Breast epithelium (tissue), 4 donors: ENCODE measurements at regions not wholly inside any gene's neighbourhood (a gene's known extent, or its start where the extent isn't known, plus 50 kb on each side); places are given as distances from the start of the nearest gene placed in this dataset.

Source experiments
- DNase-seq, 2 donors: peaks; one replicate each; pipeline ENCODE4 v3.0.0-alpha.2; 2019; ENCODE audit warnings: low spot score in 2 of 2
- H3K27ac ChIP-seq, 2 donors: fragments of 200-600 bp; sonication (generic) in 1 of 2; one replicate each; pipeline ENCODE4 v1.5.1; 2016 to 2019; ENCODE audit warnings: mild to moderate bottlenecking in 1 of 2
- H3K27me3 ChIP-seq, 2 donors: fragments of 200-600 bp; sonication (generic) in 1 of 2; one replicate each; pipeline versions ENCODE4 v1.5.1 to v1.6.0; 2017 to 2019; ENCODE audit warnings: control low read depth in 1 of 2, mild to moderate bottlenecking in 1 of 2
- H3K36me3 ChIP-seq: fragments of 200-600 bp; one replicate; pipeline ENCODE4 v1.5.1; 2019
- H3K4me1 ChIP-seq, 2 donors: fragments of 200-600 bp; sonication (generic); one replicate each; pipeline ENCODE4 v1.5.1; 2016 to 2019; ENCODE audit warnings: control low read depth in 1 of 2
- H3K4me3 ChIP-seq, 3 donors: fragments of 200-600 bp; sonication (generic); 1 replicate in 2 of 3; 2 replicates in 1 of 3; pipeline ENCODE4 v1.5.1; 2016 to 2019; ENCODE audit warnings: mild to moderate bottlenecking in 3 of 3, moderate library complexity in 2 of 3
- H3K9me3 ChIP-seq, 2 donors: fragments of 200-600 bp; sonication (generic) in 1 of 2; one replicate each; pipeline ENCODE4 v1.5.1; 2016 to 2019; ENCODE audit warnings: control low read depth in 1 of 2
- CTCF ChIP-seq, 3 donors: fragments of 450-650 bp; IDR thresholded peaks; one replicate each; pipeline ENCODE4 v1.5.1; 2016 to 2017; ENCODE audit warnings: antibody characterized with exemption in 3 of 3, mild to moderate bottlenecking in 3 of 3, moderate library complexity in 3 of 3
- POLR2A ChIP-seq: fragments of 450-650 bp; IDR thresholded peaks from one replicate; pipeline ENCODE4 v1.6.1; 2016; ENCODE audit warnings: antibody characterized with exemption, mild to moderate bottlenecking, moderate library complexity
- POLR2AphosphoS5 ChIP-seq, 3 donors: sonication (generic); formaldehyde crosslinking; IDR thresholded peaks; one replicate each; pipeline ENCODE4 v1.6.1; 2017; ENCODE audit warnings: antibody characterized with exemption in 3 of 3
- intact Hi-C: fragments of 100-400 bp; cut with DNase I; formaldehyde crosslinking; loops from one replicate; pipeline ENCODE4 v1.15.1; 2023; ENCODE audit warnings: low total_unique reads

- no peak for DNase-seq
- H3K27ac ChIP-seq = no peak overlapping the region
Observed at GRCh38 chr5:166338801-166339200, 1952.6 kb upstream of the WWC1 start.

GRCh38 chr5:166340039-166340438 is 1951.4 kb upstream of the WWC1 start:
- Histone ChIP-seq H3K36me3 (no peaks in the 10 kb centered on the region), H3K4me3 (no peak overlapping the region), H3K27ac (no peak overlapping the region), H3K27me3 (no peaks in the 10 kb centered on the region), H3K4me1 (no peaks in the 10 kb centered on the region), H3K9me3 (no peaks in the 10 kb centered on the region)
- no peak for DNase-seq
- no peak for TF ChIP-seq POLR2A
- TF ChIP-seq POLR2AphosphoS5 (IDR thresholded peaks at IDR 0.05) = no peak
- no peak for TF ChIP-seq CTCF (IDR thresholded peaks at IDR 0.05)
- intact Hi-C loops = no loop called here

More at GRCh38 chr5:166338801-166339200, 1952.6 kb upstream of the WWC1 start:
- no peak for TF ChIP-seq CTCF (IDR thresholded peaks at IDR 0.05)
- TF ChIP-seq POLR2AphosphoS5 (IDR thresholded peaks at IDR 0.05) = no peak
- TF ChIP-seq POLR2A = no peak
- H3K9me3 ChIP-seq = no peaks in the 10 kb centered on the region
- no peaks in the 10 kb centered on the region for H3K4me1 ChIP-seq
- intact Hi-C loops = no loop called here
- H3K4me3 ChIP-seq = no peak overlapping the region
- no peaks in the 10 kb centered on the region for H3K27me3 ChIP-seq
- no peaks in the 10 kb centered on the region for H3K36me3 ChIP-seq

- Histone ChIP-seq H3K36me3 (no peaks in the 10 kb centered on the region), H3K27ac (no peak overlapping the region), H3K27me3 (no peaks in the 10 kb centered on the region), H3K4me1 (no peaks in the 10 kb centered on the region), H3K4me3 (no peak overlapping the region), H3K9me3 (no peaks in the 10 kb centered on the region)
- intact Hi-C loops = no loop called here
- no peak for DNase-seq
- TF ChIP-seq CTCF (IDR thresholded peaks at IDR 0.05) = no peak
- TF ChIP-seq POLR2AphosphoS5 (IDR thresholded peaks at IDR 0.05) = no peak
- no peak for TF ChIP-seq POLR2A
Observed at GRCh38 chr5:166341740-166342337, 1949.6 kb upstream of the WWC1 start.

GRCh38 chr5:166342402-166342801 is 1949.0 kb upstream of the WWC1 start:
- no peaks in the 10 kb centered on the region for H3K4me1 ChIP-seq
- H3K9me3 ChIP-seq = no peaks in the 10 kb centered on the region
- no peak for DNase-seq
- H3K27me3 ChIP-seq = no peaks in the 10 kb centered on the region
- H3K4me3 ChIP-seq = no peak overlapping the region
- H3K27ac ChIP-seq = no peak overlapping the region
- H3K36me3 ChIP-seq = no peaks in the 10 kb centered on the region
- TF ChIP-seq POLR2AphosphoS5 (IDR thresholded peaks at IDR 0.05) = no peak
- no peak for TF ChIP-seq CTCF (IDR thresholded peaks at IDR 0.05)
- TF ChIP-seq POLR2A = no peak
- intact Hi-C loops = no loop called here

GRCh38 chr5:166346726-166347374 is 1944.6 kb upstream of the WWC1 start:
- TF ChIP-seq POLR2AphosphoS5 (IDR thresholded peaks at IDR 0.05) = no peak
- no peak for TF ChIP-seq POLR2A
- TF ChIP-seq CTCF (IDR thresholded peaks at IDR 0.05) = no peak

More at GRCh38 chr5:166346726-166347374, 1944.6 kb upstream of the WWC1 start:
- intact Hi-C loops = no loop called here
- Histone ChIP-seq H3K27ac (no peak overlapping the region), H3K9me3 (no peaks in the 10 kb centered on the region), H3K4me3 (no peak overlapping the region), H3K36me3 (no peaks in the 10 kb centered on the region), H3K4me1 (no peaks in the 10 kb centered on the region), H3K27me3 (no peaks in the 10 kb centered on the region)
- DNase-seq = no peak
